CD14-positive monocyte (primary cell): ENCODE measurements at regions not wholly inside any gene's neighbourhood (a gene's known extent, or its start where the extent isn't known, plus 50 kb on each side); places are given as distances from the start of the nearest gene placed in this dataset.

Experiments used
- DNase-seq, 3 donors: peaks; one replicate each; pipeline ENCODE4 v3.0.0-alpha.2; 2011 to 2022
- H2AFZ ChIP-seq: 2 replicates; pipeline ENCODE4 v1.6.0; 2012; ENCODE audit warnings: mild to moderate bottlenecking, low read depth, low read length, inconsistent platforms; ENCODE audit not compliant: insufficient read depth, poor library complexity, severe bottlenecking
- H3K27ac ChIP-seq, 2 donors: 1 replicate in 1 of 2; 2 replicates in 1 of 2; pipeline ENCODE4 v1.5.1; 2012 to 2013; ENCODE audit warnings: low read length in 2 of 2, control low read depth in 1 of 2, inconsistent platforms in 1 of 2, low read depth in 1 of 2, mild to moderate bottlenecking in 1 of 2
- H3K27me3 ChIP-seq, 2 donors: one replicate each; pipeline versions ENCODE4 v1.6.0 to v1.6.1; 2011 to 2013; ENCODE audit warnings: low read length in 2 of 2; ENCODE audit not compliant: control insufficient read depth in 2 of 2, insufficient read depth in 2 of 2
- H3K36me3 ChIP-seq, 2 donors: replicated peaks in 1 of 2; 1 replicate in 1 of 2; 2 replicates in 1 of 2; pipeline versions ENCODE4 v1.5.1 to v1.6.1; 2012 to 2013; ENCODE audit warnings: low read length in 2 of 2, control low read depth in 1 of 2, inconsistent platforms in 1 of 2, mild to moderate bottlenecking in 1 of 2; ENCODE audit not compliant: insufficient read depth in 2 of 2, control insufficient read depth in 1 of 2
- H3K4me1 ChIP-seq, 2 donors: 1 replicate in 1 of 2; 2 replicates in 1 of 2; pipeline versions ENCODE4 v1.5.1 to v1.6.1; 2012 to 2013; ENCODE audit warnings: low read length in 2 of 2, control low read depth in 1 of 2, inconsistent platforms in 1 of 2, mild to moderate bottlenecking in 1 of 2, moderate library complexity in 1 of 2; ENCODE audit not compliant: insufficient read depth in 2 of 2, control insufficient read depth in 1 of 2
- H3K4me2 ChIP-seq: replicated peaks from 2 replicates; pipeline ENCODE3; 2012; ENCODE audit warnings: low read length, moderate library complexity, mild to moderate bottlenecking; ENCODE audit not compliant: poor library complexity, severe bottlenecking; ENCODE audit errors: extremely low read depth
- H3K4me3 ChIP-seq, 3 experiments: fragments of 200-600 bp in 1 of 3; sonication (generic) in 1 of 3; replicated peaks in 1 of 3; 1 replicate in 2 of 3; 2 replicates in 1 of 3; pipeline ENCODE4 v1.5.1; 2011 to 2013; ENCODE audit warnings: low read length in 3 of 3, mild to moderate bottlenecking in 3 of 3, control low read depth in 2 of 3, low read depth in 2 of 3, inconsistent platforms in 1 of 3, moderate library complexity in 1 of 3
- H3K79me2 ChIP-seq: 2 replicates; pipeline ENCODE4 v1.6.0; 2012; ENCODE audit warnings: mild to moderate bottlenecking, control low read depth, inconsistent platforms, low read length, moderate library complexity; ENCODE audit not compliant: insufficient read depth
- H3K9ac ChIP-seq: 2 replicates; pipeline ENCODE4 v1.6.0; 2017; ENCODE audit warnings: low read length, mild to moderate bottlenecking; ENCODE audit not compliant: insufficient read depth, poor library complexity, severe bottlenecking
- H3K9me3 ChIP-seq, 2 donors: replicated peaks in 1 of 2; 1 replicate in 1 of 2; 2 replicates in 1 of 2; pipeline versions ENCODE4 v1.5.1 to v1.6.1; 2012 to 2013; ENCODE audit warnings: low read length in 2 of 2, control low read depth in 1 of 2; ENCODE audit not compliant: control insufficient read depth in 1 of 2, insufficient read depth in 1 of 2
- H4K20me1 ChIP-seq: 2 replicates; pipeline ENCODE4 v1.6.0; 2012; ENCODE audit warnings: mild to moderate bottlenecking, low read length, control low read depth, moderate library complexity; ENCODE audit not compliant: insufficient read depth
- H3K27ac Mint-ChIP-seq, 7 donors: one replicate each; pipeline ENCODE4 v1.8.0; 2020; ENCODE audit warnings: mild to moderate bottlenecking in 7 of 7, mixed read lengths in 7 of 7, moderate library complexity in 6 of 7, inconsistent platforms in 2 of 7
- H3K27me3 Mint-ChIP-seq, 3 donors: one replicate each; pipeline ENCODE4 v1.8.0; 2021 to 2022; ENCODE audit warnings: low read depth in 3 of 3, mild to moderate bottlenecking in 3 of 3, mixed read lengths in 3 of 3, moderate library complexity in 3 of 3, inconsistent platforms in 1 of 3
- H3K36me3 Mint-ChIP-seq, 2 donors: one replicate each; pipeline ENCODE4 v1.8.0; 2020; ENCODE audit warnings: mixed read lengths in 2 of 2, inconsistent platforms in 1 of 2, mild to moderate bottlenecking in 1 of 2
- H3K4me1 Mint-ChIP-seq: one replicate; pipeline ENCODE4 v1.8.0; 2020; ENCODE audit warnings: mild to moderate bottlenecking, mixed read lengths
- H3K4me3 Mint-ChIP-seq, 2 donors: one replicate each; pipeline ENCODE4 v1.8.0; 2020; ENCODE audit warnings: mild to moderate bottlenecking in 2 of 2, mixed read lengths in 2 of 2, moderate library complexity in 1 of 2
- H3K9me3 Mint-ChIP-seq, 7 donors: one replicate each; pipeline ENCODE4 v1.8.0; 2020 to 2022; ENCODE audit warnings: mixed read lengths in 7 of 7, mild to moderate bottlenecking in 6 of 7, moderate library complexity in 6 of 7, inconsistent platforms in 2 of 7
- CTCF ChIP-seq: fragments of 200-600 bp; IDR thresholded peaks from one replicate; pipeline ENCODE4 v1.8.0; 2022; ENCODE audit warnings: antibody characterized with exemption, mild to moderate bottlenecking
- WGBS: methylation state at CpG from one replicate; pipeline ENCODE4 v1.1.5; 2013; ENCODE audit warnings: missing lambda C conversion rate; ENCODE audit not compliant: insufficient coverage; 5-methylcytosine and 5-hydroxymethylcytosine counted together
- intact Hi-C, 2 donors: fragments of 100-400 bp; cut with micrococcal nuclease; formaldehyde crosslinking; loops; one replicate each; pipeline versions ENCODE4 v1.15.0 to v1.15.1; 2023

DNA sequence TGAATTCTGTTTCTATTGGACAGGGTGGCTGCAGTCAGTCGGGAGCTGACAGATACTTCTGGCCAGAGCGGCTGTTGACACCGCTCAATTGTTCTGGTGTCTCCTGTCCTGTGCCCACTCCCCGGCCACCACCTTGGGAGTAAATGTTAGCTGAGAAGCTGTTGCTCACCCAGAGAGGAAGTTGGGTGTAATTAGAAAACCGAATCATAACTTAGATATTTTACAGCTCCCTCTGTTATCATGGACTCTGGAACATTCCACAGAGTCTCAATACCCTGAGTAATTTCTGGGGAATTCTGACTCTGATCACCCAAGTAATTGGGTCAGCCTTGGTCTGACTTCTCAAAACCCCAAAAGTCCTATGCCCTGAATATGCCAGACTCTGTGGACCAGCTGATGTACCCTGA is 58.3 kb upstream of the RFLNA start:
- WGBS: 95% methylated on average over 3 of the region's 5 CpGs
- H3K27ac ChIP-seq: no peak overlapping the region
- peaks cover 10 to 12% of the 10 kb centered on the region in 2 donors for H3K9me3 ChIP-seq
- peaks cover 0 to 2% (median 0%) of the 10 kb centered on the region in 3 donors for H3K27me3 Mint-ChIP-seq
- no peak overlapping the region for H2AFZ ChIP-seq
- no peak overlapping the region for H3K4me3 Mint-ChIP-seq
- intact Hi-C loops: no loop called here
- peaks cover 0 to 8% of the 10 kb centered on the region in 2 donors for H3K36me3 Mint-ChIP-seq
- peaks cover 20 to 25% of the 10 kb centered on the region in 2 donors for H3K4me1 ChIP-seq
- peaks cover 29% of the 10 kb centered on the region for H3K4me1 Mint-ChIP-seq
- H3K27me3 ChIP-seq: no peaks in the 10 kb centered on the region
- TF ChIP-seq CTCF: no peak
- H4K20me1 ChIP-seq: no peaks in the 10 kb centered on the region
- no peak overlapping the region for H3K9ac ChIP-seq
- no peak for DNase-seq
- no peaks in the 10 kb centered on the region for H3K36me3 ChIP-seq
- H3K79me2 ChIP-seq: peaks cover 11% of the 10 kb centered on the region
- no peak overlapping the region for H3K4me2 ChIP-seq
- H3K9me3 Mint-ChIP-seq: peaks cover 9 to 19% (median 12%) of the 10 kb centered on the region in 7 donors
- no peak overlapping the region for H3K4me3 ChIP-seq
- H3K27ac Mint-ChIP-seq: no peak overlapping the region

DNA sequence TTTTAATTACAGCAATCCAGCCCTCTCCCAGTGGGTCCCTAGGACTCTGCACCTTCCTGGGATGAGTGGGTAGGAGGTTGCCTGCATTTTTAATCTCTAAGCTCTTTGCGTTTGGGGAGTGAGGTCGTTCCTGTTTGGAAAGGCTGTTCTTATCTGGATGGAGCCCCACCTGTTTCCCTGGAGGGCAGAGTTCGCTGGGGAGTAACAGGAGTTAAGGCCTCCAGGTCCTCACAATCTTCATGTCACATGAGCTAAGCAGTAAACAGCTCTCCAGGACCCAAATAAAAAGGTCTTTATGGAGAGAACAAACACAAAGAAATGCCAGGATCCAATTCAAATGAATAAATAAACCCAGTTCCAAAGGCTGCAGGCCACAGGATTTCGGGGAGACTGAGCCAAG is 56.0 kb upstream of the RFLNA start:
- H3K4me2 ChIP-seq: no peak overlapping the region
- peaks cover 33 to 41% of the 10 kb centered on the region in 2 donors for H3K4me1 ChIP-seq
- no peaks in the 10 kb centered on the region for H3K27me3 Mint-ChIP-seq
- no peak overlapping the region for H3K4me3 Mint-ChIP-seq
- H2AFZ ChIP-seq: no peak overlapping the region
- H3K36me3 ChIP-seq: no peaks in the 10 kb centered on the region
- H3K79me2 ChIP-seq: peaks cover 13% of the 10 kb centered on the region
- peaks cover 10 to 12% of the 10 kb centered on the region in 2 donors for H3K9me3 ChIP-seq
- H3K4me3 ChIP-seq: no peak overlapping the region
- DNase-seq: no peak
- no peaks in the 10 kb centered on the region for H4K20me1 ChIP-seq
- no peaks in the 10 kb centered on the region for H3K27me3 ChIP-seq
- no peak for TF ChIP-seq CTCF
- no peak overlapping the region for H3K27ac ChIP-seq
- H3K4me1 Mint-ChIP-seq: peaks cover 44% of the 10 kb centered on the region
- peaks cover 0 to 8% of the 10 kb centered on the region in 2 donors for H3K36me3 Mint-ChIP-seq
- no peak overlapping the region for H3K9ac ChIP-seq
- H3K9me3 Mint-ChIP-seq: peaks cover 9 to 19% (median 12%) of the 10 kb centered on the region in 7 donors
- WGBS: no CpG with 5 or more reads among the region's 4 CpGs
- intact Hi-C loops: no loop called here
- H3K27ac Mint-ChIP-seq: no peak overlapping the region
